ENCODE measurements at regions not wholly inside any gene's neighbourhood (a gene's known extent, or its start where the extent isn't known, plus 50 kb on each side); places are given as distances from the start of the nearest gene placed in this dataset.

- DNase-seq (ENCODE audit: low spot score) = no peak
These were observed 54.5 kb upstream of the IGF1 start for GRCh38 chr12:102534899-102535298.

DNA sequence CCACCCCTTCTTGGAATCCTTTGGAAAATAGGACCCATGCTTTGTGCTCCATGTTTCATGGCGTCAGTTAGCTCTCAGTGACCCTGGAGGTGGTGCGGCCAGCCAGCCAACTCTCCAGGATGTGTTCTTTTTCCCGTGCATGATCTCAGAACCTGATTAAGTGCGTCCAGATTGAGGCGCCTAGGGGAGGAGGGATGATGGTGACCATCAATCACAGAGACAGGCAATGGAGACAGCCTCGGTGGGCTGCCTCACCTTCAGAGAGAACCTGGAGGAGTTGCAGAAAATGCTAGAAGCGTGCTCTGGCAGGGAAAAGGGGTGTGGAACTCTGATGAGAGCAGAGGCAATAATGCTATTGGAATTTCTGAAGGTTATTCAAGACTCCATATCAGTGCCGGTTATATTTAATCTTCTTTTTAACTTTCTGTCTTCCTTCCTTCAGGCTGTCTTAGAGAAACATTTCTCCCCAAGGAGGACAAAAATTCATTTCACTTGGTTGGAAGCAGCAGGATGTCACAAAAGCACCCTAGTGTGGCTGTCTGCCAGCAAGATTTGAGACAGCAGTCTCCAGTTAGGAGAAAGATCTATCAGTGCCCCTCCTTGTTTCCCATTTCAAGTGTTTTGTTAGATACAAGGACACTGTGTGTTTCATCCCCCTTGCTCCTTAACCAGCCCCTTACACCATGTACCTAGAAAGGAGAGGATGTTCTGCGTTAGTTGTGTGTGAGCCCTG, 53.3 kb upstream of the IGF1 start:
- DNase-seq (ENCODE audit: low spot score) = no peak

Measured in hematopoietic multipotent progenitor cell treated with erythropoietin and hydrocortisone succinate and interleukin-3 and kit ligand, for 15 days (in vitro differentiated cells).